NCI-H345 treated with DMSO at 0.1 percent for 48 hours (cell line): ENCODE measurements at regions not wholly inside any gene's neighbourhood (a gene's known extent, or its start where the extent isn't known, plus 50 kb on each side); places are given as distances from the start of the nearest gene placed in this dataset.
A peak's percentile ranks its signal among the peaks of the same experiment; 100 is the strongest.

ENCODE experiments used
- DNase-seq: peaks from one replicate; lab custom pipeline; 2025; ENCODE audit not compliant: unreplicated experiment; lab: John Stamatoyannopoulos, UW

DNA sequence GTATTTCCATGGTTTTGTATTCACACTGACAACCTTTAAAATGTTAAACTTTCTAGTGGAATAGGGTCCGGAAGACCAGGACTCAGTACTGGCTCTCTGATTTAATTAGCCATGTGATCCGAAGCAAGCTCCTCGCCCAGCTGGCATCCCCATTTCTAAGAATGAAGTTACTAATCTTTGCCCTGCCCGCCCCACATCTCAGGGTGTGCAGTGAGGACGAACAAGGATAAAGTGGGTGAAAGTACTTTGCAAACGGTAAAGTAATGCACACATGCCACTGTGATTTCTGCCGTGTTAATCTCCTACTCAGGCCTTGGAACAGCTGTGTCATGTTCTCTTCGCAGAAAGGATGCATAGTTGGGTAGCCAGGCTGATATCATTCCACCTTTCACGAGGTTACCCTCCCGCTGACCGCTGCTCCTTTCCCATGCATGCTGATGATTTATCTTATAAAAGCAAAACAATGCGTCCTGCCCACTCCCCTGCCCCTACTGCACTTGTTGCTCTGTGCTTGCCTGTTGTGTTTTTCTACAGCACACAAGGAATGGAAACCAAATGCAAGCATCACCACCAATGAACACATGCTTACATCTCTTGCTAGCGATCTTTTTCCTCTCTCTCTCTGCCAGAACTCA lies 539.0 kb downstream of the EFNB2 start:
- DNase-seq: no peak

DNA sequence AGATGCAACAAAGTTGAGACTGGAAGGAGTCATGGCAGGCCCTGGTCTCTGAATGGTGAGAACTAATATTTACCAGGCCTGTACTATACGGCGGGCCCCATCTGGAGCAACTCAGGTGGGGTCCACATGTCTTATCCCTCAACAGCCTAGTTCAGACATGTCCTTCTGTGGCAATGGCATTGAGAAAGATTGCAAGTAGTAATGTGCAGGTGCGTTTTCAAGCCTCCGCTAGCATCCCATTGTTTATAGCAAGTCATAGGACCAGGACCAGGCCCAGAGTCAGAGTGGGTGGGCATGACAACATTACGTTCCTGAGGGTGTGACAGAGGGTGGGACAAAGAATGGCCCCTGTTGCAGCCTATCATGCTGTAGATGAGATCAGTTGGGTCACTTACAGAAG lies 541.1 kb downstream of the EFNB2 start:
- DNase-seq: no peak

- no peak for DNase-seq
Measured at GRCh38 chr13:105991622-105992277, 543.7 kb downstream of the EFNB2 start.

- DNase-seq: no peak
Measured at GRCh38 chr13:105991131-105991530, 544.3 kb downstream of the EFNB2 start.

- no peak for DNase-seq
Measured at GRCh38 chr13:105990256-105990958, 545.1 kb downstream of the EFNB2 start.

- DNase-seq: no peak
Measured at GRCh38 chr13:105984646-105985045, 550.8 kb downstream of the EFNB2 start.

DNA sequence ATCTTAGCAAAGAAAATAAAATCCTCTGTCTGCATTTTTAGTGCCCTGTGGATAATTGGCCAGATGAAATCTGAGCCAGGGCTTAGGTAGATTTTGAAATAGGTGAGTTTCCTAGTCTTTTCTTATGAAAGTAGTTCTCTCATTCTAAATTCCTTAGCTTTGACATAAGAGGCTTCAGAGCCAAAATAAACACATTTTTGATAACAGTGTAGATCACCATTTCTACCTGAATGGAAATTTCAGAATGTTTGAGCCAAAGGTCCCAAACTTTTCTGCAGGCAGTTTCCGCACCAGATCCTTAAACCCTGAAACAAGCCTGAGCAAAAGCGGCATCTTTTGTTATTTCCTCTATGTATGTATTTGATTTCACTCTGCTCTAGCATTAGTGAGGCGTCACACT lies 551.2 kb downstream of the EFNB2 start:
- no peak for DNase-seq

- no peak for DNase-seq
Measured at GRCh38 chr13:105982219-105982930, 553.1 kb downstream of the EFNB2 start.

- peak; percentile 26 for DNase-seq
Measured at GRCh38 chr13:105979131-105980011, 556.1 kb downstream of the EFNB2 start.

- no peak for DNase-seq
Measured at GRCh38 chr13:105974380-105974779, 561.1 kb downstream of the EFNB2 start.

DNA sequence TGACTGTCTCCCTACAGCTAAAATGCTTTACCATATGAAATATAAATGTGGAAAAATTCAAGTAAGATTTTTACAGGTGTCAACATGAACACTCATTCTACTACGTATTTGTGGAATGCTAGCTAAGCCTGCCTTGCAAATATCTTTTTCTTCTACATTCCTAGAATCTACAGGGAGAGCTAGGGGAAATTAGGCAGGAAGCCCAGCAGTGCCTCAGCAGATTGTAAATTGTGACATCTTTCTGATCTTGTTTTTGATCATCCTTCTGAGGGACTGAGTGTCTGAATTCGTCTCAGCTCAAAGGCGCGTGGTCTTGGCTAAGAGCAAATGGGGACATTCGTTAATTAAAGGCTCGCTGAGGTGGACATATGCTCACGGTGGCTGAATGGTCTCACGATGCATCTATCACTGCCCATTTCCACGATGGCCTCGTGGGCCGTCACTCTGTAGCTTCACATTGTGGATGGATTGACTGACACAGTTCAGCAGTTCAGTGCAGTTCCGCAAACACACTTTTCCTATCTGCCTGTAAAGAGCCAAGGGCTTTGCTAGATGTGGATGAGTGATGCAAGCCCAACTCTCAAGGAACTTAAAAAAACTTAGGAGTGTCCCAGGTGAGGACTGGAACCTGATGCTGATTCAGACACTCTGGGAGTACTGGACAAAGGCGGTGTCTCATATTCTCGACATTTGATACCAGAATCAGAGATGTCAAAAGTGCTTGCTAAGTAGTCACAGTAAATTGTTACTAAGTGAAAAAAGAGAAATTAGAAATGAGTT lies 562.5 kb downstream of the EFNB2 start:
- DNase-seq: no peak

DNA sequence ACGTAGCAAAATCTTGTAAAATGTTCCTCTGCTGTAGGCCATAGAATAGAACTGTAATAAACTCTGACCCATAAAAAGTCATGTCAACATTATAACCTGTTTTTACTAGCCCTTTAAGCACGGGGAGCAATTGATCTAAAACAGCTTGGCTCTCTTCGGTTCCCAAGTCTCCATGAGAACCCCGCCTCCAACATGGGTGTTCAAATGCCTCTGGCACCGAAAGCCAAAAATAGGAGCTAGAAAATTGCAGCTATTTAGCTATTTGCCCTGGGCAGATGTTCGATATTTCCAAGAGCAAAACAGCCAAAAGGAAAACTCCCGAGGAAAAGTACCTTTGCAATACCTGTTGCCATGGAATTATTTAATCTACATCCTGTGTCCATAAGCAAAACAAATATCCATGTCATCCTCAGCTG lies 563.1 kb downstream of the EFNB2 start:
- no peak for DNase-seq

DNA sequence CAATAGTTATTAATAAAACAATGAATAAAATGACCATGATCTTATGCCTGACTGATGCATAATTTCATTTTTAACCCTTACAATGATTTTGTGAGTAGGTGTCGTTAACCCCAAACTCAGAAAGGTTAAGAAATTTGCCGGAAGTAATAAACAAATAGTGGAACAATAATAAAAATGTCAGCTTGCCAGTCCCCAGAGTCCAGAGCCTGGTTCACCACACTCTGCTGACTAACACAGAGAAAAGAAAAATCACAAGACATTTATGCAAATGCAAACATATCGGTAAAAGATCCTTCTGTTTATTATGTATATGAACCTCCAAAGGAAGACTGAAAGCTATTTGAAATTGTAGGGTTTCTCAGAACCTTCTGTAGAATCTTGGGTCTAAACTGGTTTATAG lies 563.7 kb downstream of the EFNB2 start:
- DNase-seq: no peak

GRCh38 chr13:105971312-105971711 lies 564.1 kb downstream of the EFNB2 start:
- DNase-seq: no peak

GRCh38 chr13:105969761-105970160 lies 565.7 kb downstream of the EFNB2 start:
- DNase-seq: no peak

- no peak for DNase-seq
Measured at GRCh38 chr13:105965910-105966309, 569.6 kb downstream of the EFNB2 start.

GRCh38 chr13:105962080-105962479 lies 573.4 kb downstream of the EFNB2 start:
- DNase-seq: no peak

GRCh38 chr13:105961438-105961837 lies 574.0 kb downstream of the EFNB2 start:
- DNase-seq: no peak

DNA sequence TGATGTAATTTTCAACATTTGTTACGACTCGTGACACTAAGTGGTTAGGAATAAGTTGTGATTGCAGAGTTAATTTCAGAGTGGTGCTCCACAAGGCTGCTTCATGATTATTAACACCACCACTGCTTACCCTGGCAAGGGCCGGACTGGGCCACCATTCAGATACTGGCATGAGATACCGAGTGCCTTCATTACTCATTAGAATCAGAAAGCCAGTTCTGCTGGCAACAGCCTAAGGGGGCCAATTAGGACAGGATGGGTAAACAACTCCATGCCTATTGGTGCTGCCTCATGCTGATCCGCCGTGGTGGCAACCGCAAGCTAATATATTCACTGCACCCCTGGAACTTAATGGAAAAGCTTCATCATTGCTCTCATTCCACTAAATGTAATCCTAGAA lies 575.1 kb downstream of the EFNB2 start:
- no peak for DNase-seq

GRCh38 chr13:105959876-105960275 lies 575.6 kb downstream of the EFNB2 start:
- no peak for DNase-seq
